HG02981 (cell line): ENCODE measurements at regions not wholly inside any gene's neighbourhood (a gene's known extent, or its start where the extent isn't known, plus 50 kb on each side); places are given as distances from the start of the nearest gene placed in this dataset.

Experiments used
- ATAC-seq: cut with Tn5 transposase; IDR thresholded peaks from one replicate; pipeline ENCODE4 v1.9.1; 2021; ENCODE audit warnings: mild to moderate bottlenecking, moderate library complexity; ENCODE audit not compliant: unreplicated experiment

DNA sequence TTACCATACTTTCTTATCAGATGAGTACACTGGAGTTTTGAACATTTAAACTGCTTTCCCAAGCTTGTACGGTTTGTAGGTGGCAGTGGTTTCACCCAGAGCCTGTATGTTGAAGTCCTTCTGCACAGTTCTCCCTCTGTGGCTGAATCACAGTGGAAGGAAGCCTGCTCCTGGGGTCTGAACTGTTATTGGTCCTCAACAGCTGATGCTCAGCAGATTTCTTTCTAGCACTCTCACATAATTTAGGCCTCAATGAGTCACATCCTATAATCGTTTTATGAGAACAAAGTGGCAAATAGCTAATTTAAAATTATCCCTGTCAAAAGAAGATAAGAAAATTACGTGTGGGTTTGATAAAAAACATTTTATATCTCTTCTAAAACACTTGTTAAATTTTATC is 229.7 kb downstream of the TLE4 start:
- ATAC-seq: no peak

GRCh38 chr9:79800578-79800977 is 228.8 kb downstream of the TLE4 start:
- no peak for ATAC-seq

- ATAC-seq: no peak
Observed at GRCh38 chr9:79799691-79800335, 228.0 kb downstream of the TLE4 start.

DNA sequence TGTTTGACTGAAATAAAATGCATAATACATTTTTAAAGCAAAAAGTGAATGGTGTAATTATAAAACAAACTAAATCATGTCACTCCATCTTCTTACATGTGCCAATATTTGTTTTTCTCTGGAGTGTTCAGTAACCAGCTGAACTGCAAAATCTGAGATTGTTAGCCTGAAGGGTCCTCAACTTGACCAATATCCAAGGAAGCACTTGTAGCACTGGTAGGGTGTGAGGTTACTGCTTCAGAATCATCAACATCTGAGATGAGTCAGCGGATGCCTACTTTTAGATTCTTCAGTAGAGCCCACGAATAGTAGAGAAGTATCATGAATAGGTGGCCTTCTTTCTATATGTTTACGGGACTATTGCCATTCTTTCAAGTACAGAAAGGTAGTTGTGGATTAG is 226.7 kb downstream of the TLE4 start:
- no peak for ATAC-seq

GRCh38 chr9:79796411-79796810 is 224.6 kb downstream of the TLE4 start:
- ATAC-seq: no peak

DNA sequence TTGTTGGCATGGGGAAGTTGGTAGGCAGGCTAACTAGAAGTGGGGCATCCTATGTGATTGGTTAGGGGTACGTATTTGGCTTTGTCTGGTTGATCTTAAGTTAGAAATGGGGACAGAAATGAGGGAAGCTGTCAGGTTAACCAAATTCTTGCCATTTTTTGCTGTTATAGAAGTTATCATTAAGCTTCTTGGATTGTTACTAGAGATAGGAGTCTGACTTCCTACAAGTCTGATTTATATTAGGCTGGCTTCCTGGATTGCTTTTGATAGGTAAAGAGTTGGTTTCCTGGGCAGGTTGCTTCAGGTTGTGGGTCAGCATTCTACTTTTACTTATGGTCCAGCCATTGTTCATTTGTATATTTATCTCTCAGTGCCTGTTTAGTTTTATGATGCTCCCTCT is 216.9 kb downstream of the TLE4 start:
- no peak for ATAC-seq

- ATAC-seq: no peak
Observed at GRCh38 chr9:79781263-79781662, 209.5 kb downstream of the TLE4 start.

DNA sequence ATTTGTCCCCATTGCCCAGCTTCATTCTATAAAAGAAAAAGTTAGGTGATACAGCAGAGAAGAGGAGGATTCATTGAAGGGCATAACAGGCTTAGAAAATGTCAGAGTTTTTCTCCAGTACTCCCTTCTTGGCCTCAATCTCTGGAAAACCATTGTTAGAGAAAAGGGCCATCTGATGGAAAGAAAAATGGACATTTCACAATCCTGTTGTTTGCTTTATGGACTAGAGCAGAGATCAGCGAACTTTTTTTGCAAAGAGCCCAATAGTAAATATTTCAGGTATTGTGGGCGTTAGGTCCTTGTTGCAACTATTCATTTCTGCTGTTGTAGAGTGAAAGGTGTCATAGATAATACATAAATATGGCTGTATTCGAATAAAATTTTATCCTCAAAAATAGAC is 208.8 kb downstream of the TLE4 start:
- ATAC-seq: no peak

GRCh38 chr9:79779901-79780300 is 208.1 kb downstream of the TLE4 start:
- ATAC-seq: no peak

DNA sequence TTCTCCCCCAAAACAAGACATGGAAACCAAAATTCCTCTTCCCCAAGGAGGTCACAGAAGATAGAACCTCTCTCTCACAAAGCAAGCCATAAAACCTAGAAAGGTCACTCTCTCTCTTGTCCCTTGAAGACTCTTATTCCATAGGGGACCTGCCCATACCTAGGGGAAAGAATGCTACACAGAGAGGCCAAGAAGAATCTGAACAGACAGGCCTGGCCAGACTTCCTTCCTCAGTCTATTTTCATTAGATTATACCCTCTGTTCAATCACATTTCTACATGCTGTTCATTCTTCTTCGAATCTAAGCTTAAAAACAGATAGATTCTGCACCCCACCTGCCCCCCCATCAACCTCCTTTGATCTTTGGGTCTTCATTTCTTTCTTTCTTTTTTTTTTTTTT is 206.8 kb downstream of the TLE4 start:
- ATAC-seq: no peak

GRCh38 chr9:79776581-79776980 is 204.8 kb downstream of the TLE4 start:
- ATAC-seq: no peak
